WTC11 (cell line): ENCODE measurements at regions not wholly inside any gene's neighbourhood (a gene's known extent, or its start where the extent isn't known, plus 50 kb on each side); places are given as distances from the start of the nearest gene placed in this dataset.

ENCODE experiments used
- ATAC-seq: fragments of 200-7000 bp; cut with Tn5 transposase; 2 replicates; pipeline ENCODE4 v1.10.0; 2021; ENCODE audit warnings: mild to moderate bottlenecking, moderate library complexity
- CTCF ChIA-PET: fragments of 300-600 bp; sonication (Branson Sonifier 250); formaldehyde crosslinking; loops from one replicate; lab custom pipeline; 2021; ENCODE audit warnings: antibody characterized with exemption; lab: Charles Lee
- POLR2A ChIA-PET: fragments of 350-600 bp; sonication (Branson Sonifier 250); formaldehyde crosslinking; loops from one replicate; lab custom pipeline; 2021; ENCODE audit warnings: antibody characterized with exemption; lab: Charles Lee
- DNase-seq: peaks from one replicate; pipeline ENCODE4 v3.0.0; 2021; ENCODE audit warnings: low spot score
- H3K27ac Mint-ChIP-seq: 2 replicates; pipeline ENCODE4 v1.8.0; 2021; ENCODE audit warnings: mixed read lengths
- H3K27me3 Mint-ChIP-seq: 2 replicates; pipeline ENCODE4 v1.8.0; 2021; ENCODE audit warnings: low read depth, mild to moderate bottlenecking, moderate library complexity, mixed read lengths
- H3K36me3 Mint-ChIP-seq: 2 replicates; pipeline ENCODE4 v1.8.0; 2021; ENCODE audit warnings: mixed read lengths
- H3K4me1 Mint-ChIP-seq: 2 replicates; pipeline ENCODE4 v1.8.0; 2022; ENCODE audit warnings: mixed read lengths
- H3K4me3 Mint-ChIP-seq: 2 replicates; pipeline ENCODE4 v1.8.0; 2021; ENCODE audit warnings: mild to moderate bottlenecking, moderate library complexity, mixed read lengths
- H3K9me3 Mint-ChIP-seq: 2 replicates; pipeline ENCODE4 v1.8.0; 2021; ENCODE audit warnings: mixed read lengths
- CBFB ChIP-seq: sonication (generic); formaldehyde crosslinking; IDR thresholded peaks from 2 replicates; pipeline ENCODE4 v1.8.1; 2022; ENCODE audit warnings: mild to moderate bottlenecking, low read depth, missing genetic modification reagents
- ETV6 ChIP-seq: sonication (generic); formaldehyde crosslinking; IDR thresholded peaks from 2 replicates; pipeline ENCODE4 v1.8.1; 2022; ENCODE audit warnings: mild to moderate bottlenecking, missing genetic modification reagents
- GRHL2 ChIP-seq: fragments of 250-450 bp; sonication (Bioruptor Pico); IDR thresholded peaks from 2 replicates; pipeline ENCODE4 v1.8.0; 2022; ENCODE audit warnings: mild to moderate bottlenecking, moderate library complexity; ENCODE audit not compliant: insufficient replicate concordance, severe bottlenecking
- JUN ChIP-seq: sonication (generic); formaldehyde crosslinking; IDR thresholded peaks from 2 replicates; pipeline ENCODE4 v1.8.0; 2023; ENCODE audit warnings: mild to moderate bottlenecking, missing genetic modification reagents
- NFATC4 ChIP-seq: fragments of 250-450 bp; sonication (Bioruptor Pico); IDR thresholded peaks from 2 replicates; pipeline ENCODE4 v1.9.0; 2021; ENCODE audit warnings: mild to moderate bottlenecking
- NFYB ChIP-seq: sonication (generic); formaldehyde crosslinking; conservative IDR thresholded peaks from 2 replicates; pipeline ENCODE4 v1.8.0; 2022; ENCODE audit warnings: low read depth, missing genetic modification reagents
- PRRX2 ChIP-seq: fragments of 250-450 bp; sonication (Bioruptor Pico); IDR thresholded peaks from 2 replicates; pipeline ENCODE4 v1.8.0; 2021; ENCODE audit warnings: mild to moderate bottlenecking
- SOX15 ChIP-seq: fragments of 250-450 bp; sonication (Bioruptor Pico); IDR thresholded peaks from 2 replicates; pipeline ENCODE4 v1.9.0; 2021; ENCODE audit warnings: mild to moderate bottlenecking
- ZNF416 ChIP-seq: fragments of 250-450 bp; sonication (Bioruptor Pico); IDR thresholded peaks from 2 replicates; pipeline ENCODE4 v1.9.0; 2021; ENCODE audit warnings: mild to moderate bottlenecking, inconsistent platforms
- TF ChIP-seq, protein P1 (sequence below): sonication (generic); formaldehyde crosslinking; IDR thresholded peaks from 2 replicates; pipeline ENCODE4 v1.8.1; 2023; ENCODE audit warnings: mild to moderate bottlenecking, missing genetic modification reagents, borderline replicate concordance
- TF ChIP-seq, protein P2 (sequence below): sonication (generic); formaldehyde crosslinking; IDR thresholded peaks from 2 replicates; pipeline ENCODE4 v1.8.0; 2022; ENCODE audit warnings: missing genetic modification reagents
- TF ChIP-seq, protein P3 (sequence below): fragments of 250-450 bp; sonication (Bioruptor Pico); IDR thresholded peaks from 2 replicates; pipeline ENCODE4 v1.9.0; 2021; ENCODE audit warnings: moderate library complexity, mild to moderate bottlenecking, inconsistent platforms, borderline replicate concordance
- TF ChIP-seq, protein P4 (sequence below): fragments of 200-600 bp; IDR thresholded peaks from 2 replicates; pipeline ENCODE4 v1.8.0; 2022; ENCODE audit warnings: antibody characterized with exemption

DNA sequence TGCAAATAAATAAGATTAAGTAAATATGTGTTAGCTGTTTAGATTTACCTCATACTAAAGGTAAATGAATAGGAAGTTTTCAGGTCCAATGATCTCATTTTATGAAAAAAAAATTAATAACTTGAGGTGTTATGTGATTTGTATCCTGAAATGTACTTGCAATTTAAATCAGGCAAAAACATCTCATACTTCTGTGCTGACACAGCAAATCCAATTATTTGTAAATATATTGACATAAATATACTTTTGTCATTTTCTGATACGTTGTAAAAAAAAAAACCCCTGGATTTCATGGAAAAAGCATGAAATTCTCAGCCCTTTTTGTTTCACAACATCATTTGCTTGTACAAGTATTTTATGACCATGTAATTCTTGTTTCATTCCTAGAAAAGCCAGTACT, 184.1 kb upstream of the NCAM2 start (continued):
- TF ChIP-seq, protein P1, sequence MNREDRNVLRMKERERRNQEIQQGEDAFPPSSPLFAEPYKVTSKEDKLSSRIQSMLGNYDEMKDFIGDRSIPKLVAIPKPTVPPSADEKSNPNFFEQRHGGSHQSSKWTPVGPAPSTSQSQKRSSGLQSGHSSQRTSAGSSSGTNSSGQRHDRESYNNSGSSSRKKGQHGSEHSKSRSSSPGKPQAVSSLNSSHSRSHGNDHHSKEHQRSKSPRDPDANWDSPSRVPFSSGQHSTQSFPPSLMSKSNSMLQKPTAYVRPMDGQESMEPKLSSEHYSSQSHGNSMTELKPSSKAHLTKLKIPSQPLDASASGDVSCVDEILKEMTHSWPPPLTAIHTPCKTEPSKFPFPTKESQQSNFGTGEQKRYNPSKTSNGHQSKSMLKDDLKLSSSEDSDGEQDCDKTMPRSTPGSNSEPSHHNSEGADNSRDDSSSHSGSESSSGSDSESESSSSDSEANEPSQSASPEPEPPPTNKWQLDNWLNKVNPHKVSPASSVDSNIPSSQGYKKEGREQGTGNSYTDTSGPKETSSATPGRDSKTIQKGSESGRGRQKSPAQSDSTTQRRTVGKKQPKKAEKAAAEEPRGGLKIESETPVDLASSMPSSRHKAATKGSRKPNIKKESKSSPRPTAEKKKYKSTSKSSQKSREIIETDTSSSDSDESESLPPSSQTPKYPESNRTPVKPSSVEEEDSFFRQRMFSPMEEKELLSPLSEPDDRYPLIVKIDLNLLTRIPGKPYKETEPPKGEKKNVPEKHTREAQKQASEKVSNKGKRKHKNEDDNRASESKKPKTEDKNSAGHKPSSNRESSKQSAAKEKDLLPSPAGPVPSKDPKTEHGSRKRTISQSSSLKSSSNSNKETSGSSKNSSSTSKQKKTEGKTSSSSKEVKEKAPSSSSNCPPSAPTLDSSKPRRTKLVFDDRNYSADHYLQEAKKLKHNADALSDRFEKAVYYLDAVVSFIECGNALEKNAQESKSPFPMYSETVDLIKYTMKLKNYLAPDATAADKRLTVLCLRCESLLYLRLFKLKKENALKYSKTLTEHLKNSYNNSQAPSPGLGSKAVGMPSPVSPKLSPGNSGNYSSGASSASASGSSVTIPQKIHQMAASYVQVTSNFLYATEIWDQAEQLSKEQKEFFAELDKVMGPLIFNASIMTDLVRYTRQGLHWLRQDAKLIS (CRISPR knock-in tag) = no peak
- TF ChIP-seq PRRX2 (CRISPR knock-in tag) = no peak
- TF ChIP-seq GRHL2 = no peak
- TF ChIP-seq NFYB = no peak
- TF ChIP-seq, protein P2, sequence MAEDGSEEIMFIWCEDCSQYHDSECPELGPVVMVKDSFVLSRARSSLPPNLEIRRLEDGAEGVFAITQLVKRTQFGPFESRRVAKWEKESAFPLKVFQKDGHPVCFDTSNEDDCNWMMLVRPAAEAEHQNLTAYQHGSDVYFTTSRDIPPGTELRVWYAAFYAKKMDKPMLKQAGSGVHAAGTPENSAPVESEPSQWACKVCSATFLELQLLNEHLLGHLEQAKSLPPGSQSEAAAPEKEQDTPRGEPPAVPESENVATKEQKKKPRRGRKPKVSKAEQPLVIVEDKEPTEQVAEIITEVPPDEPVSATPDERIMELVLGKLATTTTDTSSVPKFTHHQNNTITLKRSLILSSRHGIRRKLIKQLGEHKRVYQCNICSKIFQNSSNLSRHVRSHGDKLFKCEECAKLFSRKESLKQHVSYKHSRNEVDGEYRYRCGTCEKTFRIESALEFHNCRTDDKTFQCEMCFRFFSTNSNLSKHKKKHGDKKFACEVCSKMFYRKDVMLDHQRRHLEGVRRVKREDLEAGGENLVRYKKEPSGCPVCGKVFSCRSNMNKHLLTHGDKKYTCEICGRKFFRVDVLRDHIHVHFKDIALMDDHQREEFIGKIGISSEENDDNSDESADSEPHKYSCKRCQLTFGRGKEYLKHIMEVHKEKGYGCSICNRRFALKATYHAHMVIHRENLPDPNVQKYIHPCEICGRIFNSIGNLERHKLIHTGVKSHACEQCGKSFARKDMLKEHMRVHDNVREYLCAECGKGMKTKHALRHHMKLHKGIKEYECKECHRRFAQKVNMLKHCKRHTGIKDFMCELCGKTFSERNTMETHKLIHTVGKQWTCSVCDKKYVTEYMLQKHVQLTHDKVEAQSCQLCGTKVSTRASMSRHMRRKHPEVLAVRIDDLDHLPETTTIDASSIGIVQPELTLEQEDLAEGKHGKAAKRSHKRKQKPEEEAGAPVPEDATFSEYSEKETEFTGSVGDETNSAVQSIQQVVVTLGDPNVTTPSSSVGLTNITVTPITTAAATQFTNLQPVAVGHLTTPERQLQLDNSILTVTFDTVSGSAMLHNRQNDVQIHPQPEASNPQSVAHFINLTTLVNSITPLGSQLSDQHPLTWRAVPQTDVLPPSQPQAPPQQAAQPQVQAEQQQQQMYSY (CRISPR knock-in tag) = no peak
- no peak for TF ChIP-seq SOX15 (CRISPR knock-in tag)

DNA sequence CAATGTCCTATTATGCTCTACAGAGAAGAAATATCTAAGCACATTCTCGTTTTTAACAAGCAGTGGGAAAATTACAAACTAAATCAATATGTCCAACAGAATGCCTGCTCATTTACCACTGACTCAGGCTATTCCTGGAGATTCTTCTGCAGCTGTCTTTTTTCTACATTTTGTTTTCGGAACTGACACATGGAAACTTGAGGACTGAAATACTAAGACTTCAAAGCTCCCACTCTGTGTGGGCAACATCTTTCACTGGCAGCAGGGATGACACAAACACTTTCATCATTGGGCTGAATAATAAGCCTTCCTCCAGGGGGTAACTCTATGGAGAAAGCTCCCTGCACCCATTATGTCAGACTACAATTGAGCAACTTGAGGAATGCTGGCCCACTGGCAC, 175.5 kb upstream of the NCAM2 start:
- peaks cover 6% of the 10 kb centered on the region; the same call in 1 of the 2 replicates for H3K36me3 Mint-ChIP-seq
- CTCF ChIA-PET = no interaction called here
- POLR2A ChIA-PET = no interaction called here
- H3K4me3 Mint-ChIP-seq = no peak overlapping the region
- TF ChIP-seq JUN (CRISPR knock-in tag) = no peak
- TF ChIP-seq, protein P3, sequence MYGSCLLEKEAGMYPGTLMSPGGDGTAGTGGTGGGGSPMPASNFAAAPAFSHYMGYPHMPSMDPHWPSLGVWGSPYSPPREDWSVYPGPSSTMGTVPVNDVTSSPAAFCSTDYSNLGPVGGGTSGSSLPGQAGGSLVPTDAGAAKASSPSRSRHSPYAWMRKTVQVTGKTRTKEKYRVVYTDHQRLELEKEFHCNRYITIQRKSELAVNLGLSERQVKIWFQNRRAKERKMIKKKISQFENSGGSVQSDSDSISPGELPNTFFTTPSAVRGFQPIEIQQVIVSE (CRISPR knock-in tag) = no peak
- no peak for TF ChIP-seq NFATC4 (CRISPR knock-in tag)
- TF ChIP-seq ZNF416 (CRISPR knock-in tag) = no peak
- peaks cover 12% of the 10 kb centered on the region for H3K9me3 Mint-ChIP-seq
- no peak overlapping the region for H3K27ac Mint-ChIP-seq
- H3K27me3 Mint-ChIP-seq = no peaks in the 10 kb centered on the region
- no peak for DNase-seq
- peak; percentile 47 for ATAC-seq
- H3K4me1 Mint-ChIP-seq = peaks cover 22% of the 10 kb centered on the region

DNA sequence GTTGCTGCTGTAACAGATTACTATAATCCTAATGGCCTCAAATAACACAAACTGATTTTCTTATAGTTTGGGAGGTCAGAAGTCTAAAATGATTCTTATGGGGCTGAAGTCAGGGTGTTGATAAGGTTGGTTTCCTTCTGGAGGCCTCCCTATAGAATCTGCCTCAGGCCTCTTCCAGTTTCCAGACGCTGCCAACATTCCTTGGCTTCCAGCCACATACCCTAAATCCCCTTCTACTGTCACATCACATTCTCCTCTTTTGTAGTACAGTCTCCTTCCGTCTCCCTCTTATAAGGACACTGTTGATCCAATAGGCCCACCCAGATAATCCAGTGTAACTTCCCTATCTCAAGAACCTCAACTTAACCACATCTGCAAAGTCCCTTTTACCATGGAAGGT, 145.3 kb upstream of the NCAM2 start:
- POLR2A ChIA-PET = no interaction called here
- TF ChIP-seq CBFB (CRISPR knock-in tag) = no peak
- TF ChIP-seq, protein P4, sequence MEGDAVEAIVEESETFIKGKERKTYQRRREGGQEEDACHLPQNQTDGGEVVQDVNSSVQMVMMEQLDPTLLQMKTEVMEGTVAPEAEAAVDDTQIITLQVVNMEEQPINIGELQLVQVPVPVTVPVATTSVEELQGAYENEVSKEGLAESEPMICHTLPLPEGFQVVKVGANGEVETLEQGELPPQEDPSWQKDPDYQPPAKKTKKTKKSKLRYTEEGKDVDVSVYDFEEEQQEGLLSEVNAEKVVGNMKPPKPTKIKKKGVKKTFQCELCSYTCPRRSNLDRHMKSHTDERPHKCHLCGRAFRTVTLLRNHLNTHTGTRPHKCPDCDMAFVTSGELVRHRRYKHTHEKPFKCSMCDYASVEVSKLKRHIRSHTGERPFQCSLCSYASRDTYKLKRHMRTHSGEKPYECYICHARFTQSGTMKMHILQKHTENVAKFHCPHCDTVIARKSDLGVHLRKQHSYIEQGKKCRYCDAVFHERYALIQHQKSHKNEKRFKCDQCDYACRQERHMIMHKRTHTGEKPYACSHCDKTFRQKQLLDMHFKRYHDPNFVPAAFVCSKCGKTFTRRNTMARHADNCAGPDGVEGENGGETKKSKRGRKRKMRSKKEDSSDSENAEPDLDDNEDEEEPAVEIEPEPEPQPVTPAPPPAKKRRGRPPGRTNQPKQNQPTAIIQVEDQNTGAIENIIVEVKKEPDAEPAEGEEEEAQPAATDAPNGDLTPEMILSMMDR = no peak
- TF ChIP-seq ETV6 (CRISPR knock-in tag) = no peak
- TF ChIP-seq, all 79 proteins: peak for 0
- CTCF ChIA-PET = no interaction called here
- Mint-ChIP-seq H3K9me3 (peaks cover 18% of the 10 kb centered on the region), H3K27ac (no peak overlapping the region), H3K4me1 (no peaks in the 10 kb centered on the region), H3K4me3 (no peak overlapping the region), H3K36me3 (peaks cover 3% of the 10 kb centered on the region), H3K27me3 (no peaks in the 10 kb centered on the region)
- no peak for ATAC-seq
- no peak for DNase-seq
